Fibroblast of peridontal ligament (primary cell): ENCODE measurements at regions not wholly inside any gene's neighbourhood (a gene's known extent, or its start where the extent isn't known, plus 50 kb on each side); places are given as distances from the start of the nearest gene placed in this dataset.

ENCODE experiments used
- DNase-seq: peaks from one replicate; pipeline ENCODE4 v3.0.0-alpha.2; 2010; ENCODE audit errors: extremely low read depth

DNA sequence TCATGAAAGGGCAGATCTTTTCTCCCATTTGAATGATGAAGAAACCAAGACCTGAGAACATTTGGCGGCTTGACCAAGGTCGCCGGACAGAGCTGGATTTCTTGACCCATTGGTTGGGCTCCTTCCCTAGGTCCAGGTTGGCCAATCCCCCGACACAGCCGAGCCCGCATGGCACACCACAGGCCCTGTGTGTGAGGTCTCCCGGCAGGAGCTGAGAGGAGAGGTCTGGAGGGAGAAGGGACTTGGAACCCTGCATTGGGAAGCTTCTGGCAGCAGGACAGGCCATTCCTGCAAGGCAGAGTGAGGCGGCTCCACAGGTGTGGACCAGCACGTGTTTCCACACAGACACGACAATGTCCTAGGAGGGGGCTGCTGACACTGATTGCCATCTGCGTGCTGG lies 98.6 kb upstream of the THY1 start:
- DNase-seq, result no peak

GRCh38 chr11:119520966-119521365 lies 98.0 kb upstream of the THY1 start:
- DNase-seq, result no peak

GRCh38 chr11:119520400-119520799 lies 97.4 kb upstream of the THY1 start:
- no peak for DNase-seq

DNA sequence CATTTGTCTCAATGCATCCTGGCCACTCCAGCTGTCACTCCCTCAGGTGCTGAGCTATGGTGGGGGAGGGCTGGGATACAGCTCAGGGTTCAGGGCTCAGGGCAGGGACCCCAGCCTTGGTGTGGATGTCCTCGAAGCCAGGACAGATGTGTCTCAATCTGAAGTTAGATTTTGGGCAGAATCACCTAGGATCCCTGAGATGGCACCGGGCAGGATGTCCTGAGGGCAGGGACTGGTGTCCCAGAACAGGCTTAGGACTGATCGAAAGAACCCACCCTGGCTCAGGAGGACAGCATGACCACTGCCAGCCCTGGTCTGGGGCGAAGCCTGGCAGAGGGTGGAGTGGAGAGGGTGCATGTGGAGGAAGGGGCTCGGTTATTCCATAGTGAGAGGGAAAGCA lies 96.8 kb upstream of the THY1 start:
- DNase-seq, result no peak

DNA sequence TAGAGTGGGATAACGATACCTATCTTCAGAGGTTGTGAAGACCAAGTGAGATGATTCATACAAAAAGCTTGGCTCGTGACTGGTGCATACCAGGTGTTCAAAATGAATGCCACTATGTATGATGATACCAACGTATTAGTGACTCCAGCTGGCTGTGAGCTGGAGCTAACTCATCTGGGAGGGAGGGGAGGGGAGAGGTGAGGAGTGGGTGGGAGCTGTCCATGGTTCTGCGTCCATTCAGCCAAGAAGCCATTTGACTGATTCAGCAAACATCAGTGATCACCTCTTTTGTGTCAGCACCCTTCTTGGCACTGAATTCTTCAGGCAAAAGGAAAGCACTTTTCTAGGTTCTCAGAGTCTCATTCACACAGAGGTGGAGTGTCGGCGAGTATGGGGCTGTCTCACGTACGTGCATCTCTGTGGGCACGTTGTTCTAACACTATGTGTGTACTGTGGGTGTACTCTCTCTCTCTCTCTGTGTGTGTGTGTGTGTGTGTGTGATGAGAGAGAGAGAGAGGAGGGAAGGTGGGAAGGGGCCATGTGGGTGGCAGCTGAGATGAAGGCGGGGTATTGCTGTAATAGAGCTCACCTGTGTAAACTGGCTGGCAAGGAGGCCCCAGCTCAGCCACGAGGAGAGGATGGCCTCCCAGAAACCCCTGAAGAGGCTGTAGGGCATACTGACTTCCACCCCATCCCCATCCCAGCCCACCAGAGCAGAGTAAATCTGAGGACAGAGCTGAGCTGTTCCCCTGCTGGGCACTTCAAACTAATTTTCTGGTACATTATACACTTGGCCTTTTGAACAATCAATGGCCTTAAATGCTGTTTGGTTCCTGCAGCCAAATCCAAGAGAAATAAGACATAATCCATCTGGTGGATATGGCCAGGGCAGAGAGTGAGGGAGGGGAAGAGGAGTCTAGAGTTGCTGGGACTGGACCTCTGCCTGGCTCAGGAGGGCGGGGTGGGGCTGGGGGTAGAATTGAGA lies 96.1 kb upstream of the THY1 start:
- peak; percentile 22 for DNase-seq

DNA sequence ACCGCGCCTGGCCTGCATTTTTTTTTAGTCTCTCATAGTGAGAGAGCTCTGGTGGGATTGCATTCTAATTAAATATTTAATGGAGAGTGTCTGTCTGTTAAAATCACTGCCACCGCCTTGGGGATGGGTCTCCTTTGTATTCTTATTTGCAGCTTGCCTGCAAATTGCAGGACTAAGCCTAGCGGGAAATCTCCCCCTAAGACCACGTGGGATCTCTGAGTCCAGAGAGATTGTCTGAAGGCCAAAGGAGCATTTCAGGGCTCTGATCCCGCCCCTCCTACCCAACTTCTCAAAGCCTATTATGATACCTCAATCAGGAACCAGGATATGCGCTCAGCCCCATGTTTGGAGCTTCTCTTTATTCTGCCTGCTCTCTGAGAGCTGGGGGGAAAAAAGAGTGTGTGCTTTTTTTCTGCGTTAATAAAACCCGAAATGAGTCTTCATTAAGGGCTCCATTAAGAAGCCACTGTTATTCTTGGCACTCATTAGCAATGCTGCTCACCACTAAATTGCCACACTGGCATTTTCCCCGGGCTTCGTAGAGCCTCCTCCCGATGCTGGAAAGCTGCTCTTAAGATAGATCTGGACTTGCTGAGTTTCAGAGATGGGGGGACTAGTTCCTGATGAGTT lies 92.9 kb upstream of the THY1 start:
- no peak for DNase-seq

DNA sequence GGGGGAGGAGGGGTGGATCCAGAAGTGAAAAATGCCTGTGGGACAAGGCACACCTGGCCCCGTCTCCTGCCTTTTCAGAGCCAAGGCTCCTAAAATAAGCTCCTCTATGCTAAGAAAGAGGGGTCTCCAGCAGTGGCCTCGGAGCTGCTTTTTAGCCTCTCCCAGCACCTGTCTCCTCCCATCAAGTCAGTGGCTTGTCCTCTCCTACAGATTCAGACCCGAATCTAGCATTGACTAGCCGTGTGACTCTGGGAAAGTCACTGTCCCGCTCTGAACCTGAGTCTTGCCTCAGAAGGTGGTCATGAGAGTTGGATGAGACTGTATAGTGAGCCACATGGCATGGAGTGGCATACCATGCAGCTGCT lies 90.8 kb upstream of the THY1 start:
- no peak for DNase-seq

DNA sequence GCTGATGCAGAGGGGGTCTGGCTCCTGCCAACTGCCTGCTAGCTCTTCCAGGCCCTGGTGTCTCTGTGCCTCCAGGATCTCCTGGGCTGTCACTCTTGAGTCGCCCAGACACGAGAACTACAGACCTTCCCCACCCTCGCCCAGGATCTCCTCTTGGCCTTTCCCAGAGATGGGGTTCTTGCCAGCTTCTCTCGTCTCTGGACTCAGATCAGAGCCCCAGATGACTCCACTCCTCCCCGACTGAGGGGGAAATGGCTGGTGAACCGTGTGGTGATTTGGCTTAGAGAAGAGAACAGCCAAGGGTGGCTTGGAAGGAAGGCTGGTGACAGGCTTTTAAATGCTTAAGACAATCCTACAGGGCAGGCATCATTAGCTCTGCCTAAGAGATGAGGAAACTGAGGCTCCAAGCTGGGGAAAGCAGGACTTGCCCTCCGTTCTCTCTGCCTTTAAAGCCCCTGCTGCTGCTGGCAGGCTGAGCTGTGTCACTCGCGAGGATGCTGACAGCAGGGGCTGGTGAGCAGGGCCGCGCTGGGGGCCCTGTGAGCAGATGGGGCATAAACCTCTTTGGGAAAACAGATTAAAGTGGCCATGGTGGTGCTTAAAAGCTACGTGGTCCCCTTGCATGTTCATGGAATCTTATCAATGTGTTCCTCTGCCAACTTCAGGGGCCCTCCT lies 90.3 kb upstream of the THY1 start:
- DNase-seq, result no peak

- no peak for DNase-seq
Measured at GRCh38 chr11:119512369-119512768, 89.4 kb upstream of the THY1 start.

DNA sequence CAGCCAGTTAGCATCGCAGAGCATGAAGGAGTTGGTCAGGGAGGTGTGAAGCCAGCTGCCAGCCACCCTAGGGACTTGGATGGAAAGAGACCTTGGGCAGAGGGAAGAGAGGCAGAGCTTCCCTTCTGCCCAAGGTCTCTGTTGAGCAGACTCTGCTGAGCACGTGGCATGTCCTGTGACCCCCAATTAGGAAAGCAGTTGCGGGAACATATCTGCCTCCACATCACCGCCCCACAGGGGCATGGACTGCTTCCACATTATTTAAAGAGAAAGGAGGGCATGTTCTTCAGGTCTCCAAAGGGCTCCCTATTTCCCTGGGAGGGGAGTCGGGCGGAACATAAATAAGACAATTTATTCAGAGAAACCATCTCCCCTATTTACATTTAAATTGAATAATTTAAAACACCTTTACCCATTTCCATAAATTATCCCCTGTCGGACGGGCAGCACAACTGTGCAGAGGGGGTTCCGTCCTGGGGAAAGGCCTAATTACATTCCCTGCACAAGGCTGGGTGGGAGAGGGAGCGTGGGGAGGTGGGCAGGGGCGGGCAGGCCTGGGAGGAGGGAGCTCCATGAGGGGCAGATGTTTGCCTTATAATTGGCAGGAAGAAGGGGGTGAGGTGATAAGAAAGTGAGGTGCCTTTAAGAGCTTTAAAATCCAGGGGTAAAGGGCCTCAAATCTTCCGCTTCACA lies 88.8 kb upstream of the THY1 start:
- DNase-seq, result no peak

DNA sequence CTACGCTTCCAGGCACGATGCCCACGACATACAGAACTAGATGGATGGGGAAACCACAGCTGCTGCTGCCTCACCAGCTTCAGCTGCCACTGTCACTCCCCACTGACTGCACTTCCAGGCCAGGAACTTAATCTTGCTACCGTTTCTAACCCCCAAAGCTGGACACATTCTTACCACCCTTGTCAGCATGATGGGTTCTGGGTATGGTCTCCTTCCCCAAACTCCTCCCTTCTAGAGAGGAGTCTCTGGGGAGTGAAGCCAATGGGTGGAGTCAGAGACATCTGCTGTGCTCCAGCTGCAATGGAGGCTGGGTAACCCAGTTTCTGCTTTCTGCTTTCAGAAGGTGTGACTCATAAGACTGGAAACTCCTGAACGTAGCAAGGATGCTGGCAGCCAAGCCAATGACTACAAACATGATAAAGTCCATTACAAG lies 87.0 kb upstream of the THY1 start:
- DNase-seq, result peak; percentile 87

GRCh38 chr11:119509282-119509841 lies 86.4 kb upstream of the THY1 start:
- peak; percentile 41 for DNase-seq

DNA sequence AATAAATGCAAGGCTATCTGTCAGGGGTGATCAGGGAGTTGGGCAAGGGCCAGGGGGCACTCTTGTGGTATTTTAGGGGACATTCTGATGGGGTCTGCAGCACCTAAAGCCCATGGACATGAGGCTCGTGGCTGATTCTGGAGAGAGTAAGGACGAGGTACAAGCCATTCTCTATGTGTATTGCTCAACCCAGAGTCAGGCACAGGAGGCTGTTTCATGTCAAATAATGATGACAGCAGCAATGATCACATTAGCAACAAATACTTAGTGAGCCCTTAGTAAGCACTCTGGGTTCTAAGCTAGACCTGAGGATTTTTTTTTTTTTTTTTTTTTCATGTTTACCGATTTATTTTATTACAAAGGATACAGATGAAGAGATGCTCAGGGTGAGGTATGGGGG lies 83.5 kb upstream of the THY1 start:
- no peak for DNase-seq

GRCh38 chr11:119505861-119506260 lies 82.9 kb upstream of the THY1 start:
- no peak for DNase-seq

GRCh38 chr11:119505071-119505470 lies 82.1 kb upstream of the THY1 start:
- DNase-seq, result no peak

DNA sequence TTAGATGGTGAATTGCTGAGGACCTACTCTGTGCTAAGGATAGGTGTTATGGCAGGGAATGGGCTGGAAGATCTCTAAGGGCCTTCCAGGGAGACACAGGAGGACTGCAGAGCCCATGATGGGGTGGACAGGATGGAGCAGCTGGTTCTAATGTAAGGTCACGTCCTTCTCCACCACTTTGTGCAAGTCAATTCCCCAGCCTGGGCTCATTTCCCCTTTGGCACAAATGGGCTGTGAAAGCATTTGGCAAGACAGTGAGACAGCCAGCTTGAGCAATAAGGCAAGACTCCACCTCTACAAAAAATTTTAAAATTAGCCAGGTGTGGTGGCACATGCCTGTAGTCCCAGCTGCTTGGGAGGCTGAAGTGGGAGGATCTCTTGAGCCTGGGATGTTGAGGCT lies 81.4 kb upstream of the THY1 start:
- DNase-seq, result no peak

- no peak for DNase-seq
Measured at GRCh38 chr11:119501777-119502405, 78.9 kb upstream of the THY1 start.

GRCh38 chr11:119497717-119498116 lies 74.7 kb upstream of the THY1 start:
- no peak for DNase-seq

- no peak for DNase-seq
Measured at GRCh38 chr11:119496997-119497396, 74.0 kb upstream of the THY1 start.

- DNase-seq, result peak; percentile 40
Measured at GRCh38 chr11:119496469-119496868, 73.5 kb upstream of the THY1 start.

DNA sequence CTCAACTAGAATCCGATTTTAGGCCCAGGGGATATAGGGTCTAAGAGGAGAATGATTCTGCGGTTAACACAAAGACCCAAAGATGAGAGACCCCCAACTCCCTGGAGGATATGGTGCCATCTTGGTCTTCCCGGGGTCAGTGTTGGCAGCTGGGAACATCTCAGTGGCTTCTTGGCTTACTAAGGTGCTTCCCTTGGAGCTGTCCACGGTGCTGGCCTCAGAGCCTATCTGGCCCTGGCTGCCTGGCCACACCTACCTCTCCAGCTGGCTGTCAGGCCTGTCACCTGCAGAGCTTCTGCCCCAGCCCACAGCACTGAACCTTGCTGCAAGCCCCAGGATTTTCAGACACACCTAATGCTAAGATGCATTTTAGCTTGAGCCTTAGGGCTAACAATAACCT lies 70.7 kb upstream of the THY1 start:
- DNase-seq, result peak; percentile 12
